CD14-positive monocyte (primary cell): ENCODE measurements at regions not wholly inside any gene's neighbourhood (a gene's known extent, or its start where the extent isn't known, plus 50 kb on each side); places are given as distances from the start of the nearest gene placed in this dataset.

Experiments
- DNase-seq, 3 donors: peaks; one replicate each; pipeline ENCODE4 v3.0.0-alpha.2; 2011 to 2022
- H2AFZ ChIP-seq: 2 replicates; pipeline ENCODE4 v1.6.0; 2012; ENCODE audit warnings: mild to moderate bottlenecking, low read depth, low read length, inconsistent platforms; ENCODE audit not compliant: insufficient read depth, poor library complexity, severe bottlenecking
- H3K27ac ChIP-seq, 2 donors: 1 replicate in 1 of 2; 2 replicates in 1 of 2; pipeline ENCODE4 v1.5.1; 2012 to 2013; ENCODE audit warnings: low read length in 2 of 2, control low read depth in 1 of 2, inconsistent platforms in 1 of 2, low read depth in 1 of 2, mild to moderate bottlenecking in 1 of 2
- H3K27me3 ChIP-seq, 2 donors: one replicate each; pipeline versions ENCODE4 v1.6.0 to v1.6.1; 2011 to 2013; ENCODE audit warnings: low read length in 2 of 2; ENCODE audit not compliant: control insufficient read depth in 2 of 2, insufficient read depth in 2 of 2
- H3K36me3 ChIP-seq, 2 donors: replicated peaks in 1 of 2; 1 replicate in 1 of 2; 2 replicates in 1 of 2; pipeline versions ENCODE4 v1.5.1 to v1.6.1; 2012 to 2013; ENCODE audit warnings: low read length in 2 of 2, control low read depth in 1 of 2, inconsistent platforms in 1 of 2, mild to moderate bottlenecking in 1 of 2; ENCODE audit not compliant: insufficient read depth in 2 of 2, control insufficient read depth in 1 of 2
- H3K4me1 ChIP-seq, 2 donors: 1 replicate in 1 of 2; 2 replicates in 1 of 2; pipeline versions ENCODE4 v1.5.1 to v1.6.1; 2012 to 2013; ENCODE audit warnings: low read length in 2 of 2, control low read depth in 1 of 2, inconsistent platforms in 1 of 2, mild to moderate bottlenecking in 1 of 2, moderate library complexity in 1 of 2; ENCODE audit not compliant: insufficient read depth in 2 of 2, control insufficient read depth in 1 of 2
- H3K4me2 ChIP-seq: replicated peaks from 2 replicates; pipeline ENCODE3; 2012; ENCODE audit warnings: low read length, moderate library complexity, mild to moderate bottlenecking; ENCODE audit not compliant: poor library complexity, severe bottlenecking; ENCODE audit errors: extremely low read depth
- H3K4me3 ChIP-seq, 3 experiments: fragments of 200-600 bp in 1 of 3; sonication (generic) in 1 of 3; replicated peaks in 1 of 3; 1 replicate in 2 of 3; 2 replicates in 1 of 3; pipeline ENCODE4 v1.5.1; 2011 to 2013; ENCODE audit warnings: low read length in 3 of 3, mild to moderate bottlenecking in 3 of 3, control low read depth in 2 of 3, low read depth in 2 of 3, inconsistent platforms in 1 of 3, moderate library complexity in 1 of 3
- H3K79me2 ChIP-seq: 2 replicates; pipeline ENCODE4 v1.6.0; 2012; ENCODE audit warnings: mild to moderate bottlenecking, control low read depth, inconsistent platforms, low read length, moderate library complexity; ENCODE audit not compliant: insufficient read depth
- H3K9ac ChIP-seq: 2 replicates; pipeline ENCODE4 v1.6.0; 2017; ENCODE audit warnings: low read length, mild to moderate bottlenecking; ENCODE audit not compliant: insufficient read depth, poor library complexity, severe bottlenecking
- H3K9me3 ChIP-seq, 2 donors: replicated peaks in 1 of 2; 1 replicate in 1 of 2; 2 replicates in 1 of 2; pipeline versions ENCODE4 v1.5.1 to v1.6.1; 2012 to 2013; ENCODE audit warnings: low read length in 2 of 2, control low read depth in 1 of 2; ENCODE audit not compliant: control insufficient read depth in 1 of 2, insufficient read depth in 1 of 2
- H4K20me1 ChIP-seq: 2 replicates; pipeline ENCODE4 v1.6.0; 2012; ENCODE audit warnings: mild to moderate bottlenecking, low read length, control low read depth, moderate library complexity; ENCODE audit not compliant: insufficient read depth
- H3K27ac Mint-ChIP-seq, 7 donors: one replicate each; pipeline ENCODE4 v1.8.0; 2020; ENCODE audit warnings: mild to moderate bottlenecking in 7 of 7, mixed read lengths in 7 of 7, moderate library complexity in 6 of 7, inconsistent platforms in 2 of 7
- H3K27me3 Mint-ChIP-seq, 3 donors: one replicate each; pipeline ENCODE4 v1.8.0; 2021 to 2022; ENCODE audit warnings: low read depth in 3 of 3, mild to moderate bottlenecking in 3 of 3, mixed read lengths in 3 of 3, moderate library complexity in 3 of 3, inconsistent platforms in 1 of 3
- H3K36me3 Mint-ChIP-seq, 2 donors: one replicate each; pipeline ENCODE4 v1.8.0; 2020; ENCODE audit warnings: mixed read lengths in 2 of 2, inconsistent platforms in 1 of 2, mild to moderate bottlenecking in 1 of 2
- H3K4me1 Mint-ChIP-seq: one replicate; pipeline ENCODE4 v1.8.0; 2020; ENCODE audit warnings: mild to moderate bottlenecking, mixed read lengths
- H3K4me3 Mint-ChIP-seq, 2 donors: one replicate each; pipeline ENCODE4 v1.8.0; 2020; ENCODE audit warnings: mild to moderate bottlenecking in 2 of 2, mixed read lengths in 2 of 2, moderate library complexity in 1 of 2
- H3K9me3 Mint-ChIP-seq, 7 donors: one replicate each; pipeline ENCODE4 v1.8.0; 2020 to 2022; ENCODE audit warnings: mixed read lengths in 7 of 7, mild to moderate bottlenecking in 6 of 7, moderate library complexity in 6 of 7, inconsistent platforms in 2 of 7
- WGBS: methylation state at CpG from one replicate; pipeline ENCODE4 v1.1.5; 2013; ENCODE audit warnings: missing lambda C conversion rate; ENCODE audit not compliant: insufficient coverage; 5-methylcytosine and 5-hydroxymethylcytosine counted together
- intact Hi-C, 2 donors: fragments of 100-400 bp; cut with micrococcal nuclease; formaldehyde crosslinking; loops; one replicate each; pipeline versions ENCODE4 v1.15.0 to v1.15.1; 2023
- TF ChIP-seq, protein P1 (sequence below): fragments of 200-600 bp; IDR thresholded peaks from one replicate; pipeline ENCODE4 v1.8.0; 2022; ENCODE audit warnings: antibody characterized with exemption, mild to moderate bottlenecking

- no peak overlapping the region for H3K27ac Mint-ChIP-seq
- no peaks in the 10 kb centered on the region for H3K4me1 Mint-ChIP-seq
- intact Hi-C loops = no loop called here
Measured at GRCh38 chr4:59666645-59667044, 1533.5 kb upstream of the ADGRL3 start.

GRCh38 chr4:59671037-59671436 is 1529.1 kb upstream of the ADGRL3 start:
- H3K9ac ChIP-seq = no peak overlapping the region
- H3K9me3 ChIP-seq = no peaks in the 10 kb centered on the region
- H3K27ac ChIP-seq = no peak overlapping the region
- TF ChIP-seq, protein P1, sequence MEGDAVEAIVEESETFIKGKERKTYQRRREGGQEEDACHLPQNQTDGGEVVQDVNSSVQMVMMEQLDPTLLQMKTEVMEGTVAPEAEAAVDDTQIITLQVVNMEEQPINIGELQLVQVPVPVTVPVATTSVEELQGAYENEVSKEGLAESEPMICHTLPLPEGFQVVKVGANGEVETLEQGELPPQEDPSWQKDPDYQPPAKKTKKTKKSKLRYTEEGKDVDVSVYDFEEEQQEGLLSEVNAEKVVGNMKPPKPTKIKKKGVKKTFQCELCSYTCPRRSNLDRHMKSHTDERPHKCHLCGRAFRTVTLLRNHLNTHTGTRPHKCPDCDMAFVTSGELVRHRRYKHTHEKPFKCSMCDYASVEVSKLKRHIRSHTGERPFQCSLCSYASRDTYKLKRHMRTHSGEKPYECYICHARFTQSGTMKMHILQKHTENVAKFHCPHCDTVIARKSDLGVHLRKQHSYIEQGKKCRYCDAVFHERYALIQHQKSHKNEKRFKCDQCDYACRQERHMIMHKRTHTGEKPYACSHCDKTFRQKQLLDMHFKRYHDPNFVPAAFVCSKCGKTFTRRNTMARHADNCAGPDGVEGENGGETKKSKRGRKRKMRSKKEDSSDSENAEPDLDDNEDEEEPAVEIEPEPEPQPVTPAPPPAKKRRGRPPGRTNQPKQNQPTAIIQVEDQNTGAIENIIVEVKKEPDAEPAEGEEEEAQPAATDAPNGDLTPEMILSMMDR = no peak
- H4K20me1 ChIP-seq = no peaks in the 10 kb centered on the region
- no peaks in the 10 kb centered on the region for H3K27me3 Mint-ChIP-seq
- no peak overlapping the region for H3K4me3 ChIP-seq
- no peaks in the 10 kb centered on the region for H3K4me1 Mint-ChIP-seq
- H3K36me3 ChIP-seq = no peaks in the 10 kb centered on the region
- intact Hi-C loops = no loop called here
- no peaks in the 10 kb centered on the region for H3K27me3 ChIP-seq
- no peaks in the 10 kb centered on the region for H3K9me3 Mint-ChIP-seq
- H3K36me3 Mint-ChIP-seq = no peaks in the 10 kb centered on the region
- H3K4me3 Mint-ChIP-seq = no peak overlapping the region
- H2AFZ ChIP-seq = no peak overlapping the region
- H3K27ac Mint-ChIP-seq = no peak overlapping the region
- no peaks in the 10 kb centered on the region for H3K79me2 ChIP-seq
- no peaks in the 10 kb centered on the region for H3K4me1 ChIP-seq
- DNase-seq = no peak
- WGBS = no CpG with 5 or more reads among the region's 1 CpG
- no peak overlapping the region for H3K4me2 ChIP-seq

More at GRCh38 chr4:59666645-59667044, 1533.5 kb upstream of the ADGRL3 start:
- no CpG with 5 or more reads among the region's 2 CpGs for WGBS
- no peaks in the 10 kb centered on the region for H3K4me1 ChIP-seq
- H2AFZ ChIP-seq = no peak overlapping the region
- H3K27me3 ChIP-seq = no peaks in the 10 kb centered on the region
- no peaks in the 10 kb centered on the region for H4K20me1 ChIP-seq
- Mint-ChIP-seq H3K4me3 (no peak overlapping the region), H3K9me3 (peaks cover 0 to 2% (median 0%) of the 10 kb centered on the region in 7 donors), H3K36me3 (no peaks in the 10 kb centered on the region), H3K27me3 (no peaks in the 10 kb centered on the region)
- H3K4me2 ChIP-seq = no peak overlapping the region
- no peaks in the 10 kb centered on the region for H3K79me2 ChIP-seq
- no peak overlapping the region for H3K27ac ChIP-seq
- DNase-seq = no peak
- no peak overlapping the region for H3K9ac ChIP-seq
- no peaks in the 10 kb centered on the region for H3K36me3 ChIP-seq
- no peak overlapping the region for H3K4me3 ChIP-seq
- no peaks in the 10 kb centered on the region for H3K9me3 ChIP-seq
- TF ChIP-seq, protein P1 = no peak
